ENCODE measurements at regions not wholly inside any gene's neighbourhood (a gene's known extent, or its start where the extent isn't known, plus 50 kb on each side); places are given as distances from the start of the nearest gene placed in this dataset.

GRCh38 chr11:71324788-71325417 is 72.5 kb upstream of the SHANK2 start:
- no peak for ATAC-seq
- DNase-seq, result no peak
- H3K9me3 ChIP-seq, result no peaks in the 10 kb centered on the region
- no peak overlapping the region for H3K27ac ChIP-seq
- intact Hi-C loops (cut with DNase I), result no loop called here
- TF ChIP-seq CTCF (IDR thresholded peaks at IDR 0.05) (no peak), POLR2A (IDR thresholded peaks at IDR 0.05) (no peak)
- no peak overlapping the region for H3K4me3 ChIP-seq
- H3K27me3 ChIP-seq, result no peaks in the 10 kb centered on the region
- 85 to 89% methylated on average over 13 of the region's 13 CpGs for WGBS, 2 donors
- H3K4me1 ChIP-seq, result peaks cover 7% of the 10 kb centered on the region
- no peaks in the 10 kb centered on the region for H3K36me3 ChIP-seq (replicated peaks in 1 of 2; ENCODE audit: insufficient read depth in 1 of 2, low read depth in 2 of 2)

DNA sequence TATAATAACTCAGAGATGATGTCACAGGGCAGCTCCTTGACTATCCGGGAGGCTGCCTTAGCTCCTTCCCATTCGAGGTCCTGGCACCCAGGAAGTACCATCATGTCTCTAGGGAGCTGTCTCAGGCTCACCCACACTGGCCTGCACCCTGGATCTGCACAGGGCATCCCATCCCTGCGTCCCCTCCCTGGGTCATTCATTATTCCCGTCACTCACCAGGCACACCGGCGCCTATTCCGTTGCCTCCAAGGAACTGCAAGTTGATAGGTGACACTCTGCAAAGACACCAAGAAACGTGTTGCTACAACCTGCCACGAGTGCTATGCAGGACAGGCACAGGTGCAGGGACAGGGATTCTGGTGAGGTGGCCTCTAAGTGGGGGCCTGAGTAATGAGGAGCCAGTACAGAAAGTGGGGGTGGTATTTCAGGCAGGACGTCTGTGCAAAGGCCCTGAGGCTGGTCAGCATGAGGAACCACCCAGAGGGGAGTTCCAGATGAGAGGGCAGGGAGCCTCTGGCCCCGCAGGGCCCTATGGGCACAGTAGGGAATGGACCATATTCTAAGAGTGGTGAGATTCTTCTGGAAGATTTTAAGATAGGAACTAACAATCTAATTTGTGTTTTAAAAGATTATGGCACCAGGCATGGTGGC is 71.6 kb upstream of the SHANK2 start:
- ATAC-seq (no peak), DNase-seq (no peak)
- peaks cover 7% of the 10 kb centered on the region for H3K4me1 ChIP-seq
- no peaks in the 10 kb centered on the region for H3K36me3 ChIP-seq (replicated peaks in 1 of 2; ENCODE audit: insufficient read depth in 1 of 2, low read depth in 2 of 2)
- no peaks in the 10 kb centered on the region for H3K27me3 ChIP-seq
- no peak overlapping the region for H3K4me3 ChIP-seq
- H3K9me3 ChIP-seq, result no peaks in the 10 kb centered on the region
- H3K27ac ChIP-seq, result no peak overlapping the region
- WGBS, 2 donors, result 87 to 89% methylated on average over 11 of the region's 11 CpGs
- TF ChIP-seq CTCF (IDR thresholded peaks at IDR 0.05), result no peak
- no peak for TF ChIP-seq POLR2A (IDR thresholded peaks at IDR 0.05)
- intact Hi-C loops (cut with DNase I), result no loop called here

- ATAC-seq, result no peak
- Histone ChIP-seq H3K36me3 (replicated peaks in 1 of 2; ENCODE audit: insufficient read depth in 1 of 2, low read depth in 2 of 2) (no peaks in the 10 kb centered on the region), H3K4me1 (peaks cover 7% of the 10 kb centered on the region), H3K9me3 (no peaks in the 10 kb centered on the region), H3K27me3 (no peaks in the 10 kb centered on the region), H3K27ac (no peak overlapping the region), H3K4me3 (no peak overlapping the region)
- TF ChIP-seq CTCF (IDR thresholded peaks at IDR 0.05) (no peak), POLR2A (IDR thresholded peaks at IDR 0.05) (no peak)
- WGBS, 2 donors, result 84 to 90% methylated on average over 12 to 13 of the region's 13 CpGs
- intact Hi-C loops (cut with DNase I), result no loop called here
- DNase-seq, result no peak
Observed at GRCh38 chr11:71322861-71323582, 70.6 kb upstream of the SHANK2 start.

DNA sequence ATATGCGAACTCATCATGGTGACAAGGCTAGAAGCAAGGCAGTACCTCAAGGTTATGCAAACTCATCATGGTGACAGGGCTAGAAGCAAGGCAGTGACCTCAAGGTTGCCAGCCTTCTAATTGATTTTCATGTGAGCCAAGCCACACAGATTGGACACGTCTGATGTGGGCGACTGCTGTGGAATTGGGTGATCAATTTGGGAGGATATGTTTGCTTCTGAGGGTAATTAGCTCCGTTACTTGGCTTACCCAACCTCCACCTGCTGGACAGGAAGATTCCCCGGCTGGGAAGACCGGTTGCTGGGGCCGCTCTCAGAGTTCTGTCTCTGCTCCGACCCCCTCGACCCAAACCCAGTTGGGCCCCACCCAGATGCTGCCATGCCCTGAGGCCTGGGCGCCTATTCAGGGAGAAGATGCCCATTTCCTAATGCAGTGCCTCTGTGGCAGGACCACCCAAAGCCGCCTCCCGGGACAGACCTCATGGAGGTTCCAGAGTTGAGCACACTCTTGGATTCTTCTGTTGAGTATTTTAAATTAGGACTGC is 69.9 kb upstream of the SHANK2 start:
- H3K4me1 ChIP-seq, result peaks cover 7% of the 10 kb centered on the region
- ATAC-seq (peak; percentile 64), DNase-seq (peak in 1 of 4 donors; percentile 29)
- TF ChIP-seq CTCF (IDR thresholded peaks at IDR 0.05) (no peak), POLR2A (IDR thresholded peaks at IDR 0.05) (no peak)
- H3K27ac ChIP-seq, result no peak overlapping the region
- no peaks in the 10 kb centered on the region for H3K9me3 ChIP-seq
- no peaks in the 10 kb centered on the region for H3K27me3 ChIP-seq
- 47 to 67% methylated on average over 8 to 12 of the region's 12 CpGs for WGBS, 2 donors
- intact Hi-C loops (cut with DNase I), result no loop called here
- no peak overlapping the region for H3K4me3 ChIP-seq
- H3K36me3 ChIP-seq (replicated peaks in 1 of 2; ENCODE audit: insufficient read depth in 1 of 2, low read depth in 2 of 2), result no peaks in the 10 kb centered on the region
